ENCODE measurements at regions not wholly inside any gene's neighbourhood (a gene's known extent, or its start where the extent isn't known, plus 50 kb on each side); places are given as distances from the start of the nearest gene placed in this dataset.

GRCh38 chr3:107112356-107112755, 264.9 kb upstream of the CCDC54 start:
- DNase-seq = no peak
- intact Hi-C loops (cut with DNase I) = loop anchor here (10.0 kb wide), 1 partner anchor 498 kb away; no protein-coding TSS in a partner anchor

- intact Hi-C loops (cut with DNase I) = loop anchor here (10.0 kb wide), 1 partner anchor 501 kb away; no protein-coding TSS in a partner anchor
- no peak for DNase-seq
Observed at GRCh38 chr3:107116251-107116650, 261.0 kb upstream of the CCDC54 start.

GRCh38 chr3:107117156-107117555, 260.1 kb upstream of the CCDC54 start:
- DNase-seq = no peak
- intact Hi-C loops (cut with DNase I) = loop anchor here (10.0 kb wide), 1 partner anchor 502 kb away; no protein-coding TSS in a partner anchor

- peak; percentile 24 to 90 (median 72) for DNase-seq
- intact Hi-C loops (cut with DNase I) = loop anchor here (10.0 kb wide), 1 partner anchor 503 kb away; no protein-coding TSS in a partner anchor
Observed at GRCh38 chr3:107117922-107118536, 259.2 kb upstream of the CCDC54 start.

- no peak for DNase-seq
- intact Hi-C loops (cut with DNase I) = no loop called here
Observed at GRCh38 chr3:107124885-107125284, 252.4 kb upstream of the CCDC54 start.

GRCh38 chr3:107128946-107129345, 248.3 kb upstream of the CCDC54 start:
- no peak for DNase-seq
- intact Hi-C loops (cut with DNase I) = no loop called here

- no peak for DNase-seq
- intact Hi-C loops (cut with DNase I) = no loop called here
Observed at GRCh38 chr3:107130089-107130700, 247.0 kb upstream of the CCDC54 start.

- intact Hi-C loops (cut with DNase I) = no loop called here
- DNase-seq = no peak
Observed at GRCh38 chr3:107132674-107133073, 244.6 kb upstream of the CCDC54 start.

- DNase-seq = no peak
- intact Hi-C loops (cut with DNase I) = no loop called here
Observed at GRCh38 chr3:107133891-107134290, 243.3 kb upstream of the CCDC54 start.

- intact Hi-C loops (cut with DNase I) = no loop called here
- DNase-seq = no peak
Observed at GRCh38 chr3:107142171-107142570, 235.1 kb upstream of the CCDC54 start.

- peak in 12 of 42 donors; percentile 19 to 71 (median 44) for DNase-seq
Observed at GRCh38 chr3:107142786-107143575, 234.3 kb upstream of the CCDC54 start.

GRCh38 chr3:107150675-107151074, 226.6 kb upstream of the CCDC54 start:
- intact Hi-C loops (cut with DNase I) = no loop called here
- DNase-seq = no peak

More at GRCh38 chr3:107142786-107143575, 234.3 kb upstream of the CCDC54 start:
- intact Hi-C loops (cut with DNase I) = no loop called here

- intact Hi-C loops (cut with DNase I) = no loop called here
- peak in 2 of 42 donors; percentile 27 to 45 for DNase-seq
Observed at GRCh38 chr3:107153981-107154380, 223.3 kb upstream of the CCDC54 start.

- intact Hi-C loops (cut with DNase I) = no loop called here
- no peak for DNase-seq
Observed at GRCh38 chr3:107172411-107172810, 204.8 kb upstream of the CCDC54 start.

GRCh38 chr3:107184375-107184774, 192.9 kb upstream of the CCDC54 start:
- DNase-seq = no peak
- intact Hi-C loops (cut with DNase I) = no loop called here

- no peak for DNase-seq
- intact Hi-C loops (cut with DNase I) = no loop called here
Observed at GRCh38 chr3:107188262-107188661, 189.0 kb upstream of the CCDC54 start.

GRCh38 chr3:107189158-107189791, 188.0 kb upstream of the CCDC54 start:
- intact Hi-C loops (cut with DNase I) = no loop called here
- DNase-seq = no peak

GRCh38 chr3:107193116-107193515, 184.1 kb upstream of the CCDC54 start:
- DNase-seq = no peak
- intact Hi-C loops (cut with DNase I) = no loop called here

- peak in 12 of 42 donors; percentile 7 to 61 (median 34) for DNase-seq
- intact Hi-C loops (cut with DNase I) = no loop called here
Observed at GRCh38 chr3:107198581-107199181, 178.6 kb upstream of the CCDC54 start.
